Central memory CD4-positive, alpha-beta T cell (primary cell): ENCODE measurements at regions not wholly inside any gene's neighbourhood (a gene's known extent, or its start where the extent isn't known, plus 50 kb on each side); places are given as distances from the start of the nearest gene placed in this dataset.
"Not testable (repeated sequence)": the region's sequence is repeated elsewhere in the genome, so short reads cannot be mapped to it uniquely, and the experiment has no call there.

Experiments
- DNase-seq: peaks from one replicate; pipeline ENCODE4 v3.0.0; 2022

DNA sequence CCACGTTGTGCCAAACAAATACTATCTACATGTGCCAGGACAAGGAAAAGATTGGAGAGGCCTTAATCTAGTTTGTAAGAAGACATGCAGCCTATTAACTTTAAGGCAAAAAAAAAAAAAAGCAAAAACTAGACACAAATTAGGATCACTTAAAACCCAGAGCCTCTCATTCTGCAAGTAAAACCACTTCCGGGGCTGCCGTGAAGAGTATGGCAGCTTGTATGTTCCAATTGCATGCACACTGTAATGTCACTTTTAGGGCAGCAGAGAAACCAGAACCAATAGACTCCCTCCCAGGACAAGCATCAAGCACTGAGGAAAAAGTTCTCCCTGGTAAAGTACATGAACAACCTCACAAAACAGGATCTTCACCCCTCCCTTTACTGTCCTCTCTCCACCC, 70.6 kb downstream of the RSL24D1 start:
- no peak for DNase-seq

DNA sequence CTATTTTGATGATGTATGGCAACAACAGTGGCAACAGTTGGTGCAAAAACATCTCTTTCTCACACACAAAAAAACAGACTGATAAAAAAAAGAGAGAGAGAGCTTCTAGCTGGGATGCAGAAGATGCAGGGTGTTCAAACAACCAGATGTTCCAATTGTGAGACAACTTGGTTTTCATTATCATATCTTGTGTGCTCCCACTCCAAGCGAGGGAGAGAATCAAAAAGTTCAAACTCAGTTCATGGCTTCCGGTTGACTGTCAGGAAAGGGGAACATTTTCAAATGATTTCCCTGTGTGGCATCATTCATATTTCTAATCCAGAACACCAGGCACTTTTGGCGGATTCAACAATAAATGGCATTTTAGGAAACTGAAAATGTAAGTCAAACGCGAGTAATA, 72.1 kb downstream of the RSL24D1 start:
- no peak for DNase-seq

DNA sequence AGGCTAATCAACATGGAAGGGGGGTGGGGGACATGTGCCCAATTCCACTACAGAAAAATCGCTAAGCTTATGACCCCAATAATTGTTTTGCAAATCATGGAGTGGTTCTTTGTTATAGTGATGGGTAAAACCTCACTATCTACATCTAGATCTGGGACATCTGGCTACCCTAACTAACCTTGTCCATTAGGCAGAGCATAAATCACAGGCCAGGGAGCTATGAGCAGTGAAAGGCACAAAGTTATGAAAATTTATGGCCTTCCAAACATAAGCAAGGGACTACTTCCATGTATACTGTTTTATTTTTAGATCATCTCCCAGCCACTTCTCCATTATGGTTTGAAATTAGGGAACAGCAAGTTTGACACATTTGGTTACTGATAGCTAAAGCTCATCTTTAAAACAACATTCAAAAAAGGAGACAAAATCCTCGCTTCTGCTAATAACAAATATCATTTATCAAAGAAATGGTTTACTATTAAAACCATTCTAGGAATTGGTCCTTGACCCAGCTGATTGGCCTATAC, 78.3 kb downstream of the RSL24D1 start:
- no peak for DNase-seq

DNA sequence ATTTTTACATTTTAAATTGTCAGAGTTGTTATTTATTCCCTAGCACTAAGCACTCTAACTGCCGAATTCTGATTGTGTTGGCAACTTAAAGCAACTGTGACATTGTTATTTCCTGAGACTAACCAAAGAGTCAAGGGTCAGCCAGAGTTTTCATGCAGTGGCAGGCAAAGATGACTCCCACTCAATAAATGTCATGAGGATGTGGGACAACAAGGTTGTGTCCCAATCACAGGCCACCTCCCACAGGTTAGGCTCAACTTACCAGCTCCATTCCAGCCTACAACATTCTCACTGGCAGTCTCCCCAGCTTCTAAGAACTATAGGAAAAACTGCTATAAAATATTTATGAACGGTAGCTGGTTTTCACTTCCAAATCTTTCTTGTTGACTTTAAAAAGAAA, 80.1 kb downstream of the RSL24D1 start:
- no peak for DNase-seq

DNA sequence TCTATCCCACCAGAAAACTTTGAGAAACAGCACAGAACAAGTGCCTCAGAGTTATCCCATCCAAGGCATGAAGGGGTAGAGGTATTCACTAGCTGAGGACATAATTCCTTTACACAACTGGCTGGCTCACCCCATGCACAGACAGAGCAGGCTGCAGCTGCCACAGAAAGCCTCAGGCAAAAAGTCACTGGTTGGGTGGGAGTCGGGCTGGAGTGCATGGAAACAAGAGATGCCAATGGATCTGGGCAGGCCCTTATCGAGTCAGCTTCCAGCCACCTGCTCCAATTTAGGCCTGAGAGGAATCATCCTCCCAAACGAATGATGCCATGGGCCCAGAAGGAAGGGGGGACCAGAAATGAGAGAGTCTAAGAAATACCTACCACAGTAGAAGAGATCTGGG, 83.0 kb downstream of the RSL24D1 start:
- DNase-seq = no peak

DNA sequence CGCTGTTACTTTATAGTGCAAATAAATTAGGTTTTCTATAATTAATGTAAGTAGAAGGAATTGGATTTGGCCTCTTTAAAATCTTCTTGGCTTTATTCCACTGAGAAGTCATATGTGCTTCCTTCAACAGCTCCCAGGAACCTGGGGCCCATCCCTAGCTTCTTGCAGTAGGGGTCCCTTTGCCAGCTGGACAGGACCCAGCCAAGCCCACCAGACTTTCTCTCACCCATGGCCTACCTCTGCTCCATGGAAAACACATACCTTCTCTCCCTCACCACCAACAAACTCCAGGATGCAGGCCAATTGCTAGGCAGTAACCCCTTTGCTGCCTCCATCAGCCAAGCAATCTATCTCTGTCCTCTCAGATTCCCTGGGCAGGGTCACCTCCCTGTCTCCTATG, 84.0 kb downstream of the RSL24D1 start:
- DNase-seq = no peak

DNA sequence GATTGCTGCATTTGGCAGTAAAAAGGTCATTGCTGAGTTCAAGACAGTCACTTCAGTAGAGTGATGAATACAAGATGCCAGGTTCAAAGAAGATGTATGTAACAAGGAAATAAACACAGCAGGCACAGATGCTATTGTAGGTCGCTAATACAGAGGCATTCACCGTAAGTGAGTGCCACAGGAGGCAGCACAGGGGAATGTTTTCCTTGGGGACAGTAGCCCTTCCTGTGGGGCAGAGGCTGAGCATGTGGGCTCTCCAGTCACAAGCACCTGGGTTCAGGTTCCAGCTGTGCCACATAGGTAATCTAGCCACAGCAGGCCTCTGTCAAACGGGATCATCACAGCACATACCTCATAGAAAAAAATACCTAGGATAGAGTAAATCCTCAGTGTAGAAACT, 86.3 kb downstream of the RSL24D1 start:
- DNase-seq = no peak

DNA sequence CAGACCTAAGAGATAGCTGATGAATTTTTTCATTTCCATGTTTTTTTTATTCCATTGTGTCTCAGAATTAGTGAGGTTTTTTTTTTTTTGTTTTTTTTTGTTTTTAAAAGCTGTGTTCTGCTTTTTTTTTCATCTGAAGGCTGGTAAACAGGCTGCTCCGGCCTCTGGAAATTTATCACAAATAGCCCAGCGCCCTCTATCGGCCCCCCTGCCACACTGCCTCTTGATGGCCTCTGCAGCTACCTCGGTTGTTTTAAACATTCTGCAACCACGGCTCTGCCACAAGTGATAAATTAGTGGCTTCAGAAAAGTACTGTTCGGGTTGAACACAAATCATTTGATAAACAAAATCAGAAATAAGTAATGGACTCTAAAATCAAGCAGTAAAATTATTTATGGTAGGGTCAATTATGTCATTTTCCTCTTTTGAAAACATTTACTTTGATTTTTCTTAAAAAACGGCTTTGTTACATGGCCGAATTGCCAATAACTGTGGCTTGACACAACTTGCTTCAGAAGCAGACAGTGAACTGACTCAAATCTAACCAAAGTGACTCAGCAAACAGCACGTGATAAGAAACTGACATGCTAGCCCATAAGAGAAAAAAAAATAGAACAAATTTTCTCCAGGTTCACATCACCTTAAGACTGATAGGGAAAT, 87.8 kb downstream of the RSL24D1 start:
- peak; percentile 1 for DNase-seq

GRCh38 chr15:55108448-55108847, 88.3 kb downstream of the RSL24D1 start:
- DNase-seq = no peak

DNA sequence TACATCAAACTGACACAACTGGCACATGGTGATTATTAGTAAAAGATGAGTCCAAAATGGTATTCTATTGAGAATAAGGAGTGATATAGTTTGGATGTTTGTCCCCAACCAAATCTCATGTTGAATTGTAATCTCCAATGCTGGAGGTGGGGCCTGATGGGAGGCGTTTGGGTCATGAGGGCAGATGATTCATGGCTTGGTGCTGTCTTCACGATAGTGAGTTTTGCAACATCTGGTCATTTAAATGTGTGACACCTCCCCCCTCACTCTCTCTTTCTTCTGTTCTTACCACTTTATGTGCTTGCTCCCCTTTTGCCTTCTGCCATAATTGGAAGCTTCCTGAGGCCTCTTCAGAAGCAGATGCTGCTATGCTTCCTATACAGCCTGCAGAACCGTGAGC, 90.6 kb downstream of the RSL24D1 start:
- DNase-seq = no peak

DNA sequence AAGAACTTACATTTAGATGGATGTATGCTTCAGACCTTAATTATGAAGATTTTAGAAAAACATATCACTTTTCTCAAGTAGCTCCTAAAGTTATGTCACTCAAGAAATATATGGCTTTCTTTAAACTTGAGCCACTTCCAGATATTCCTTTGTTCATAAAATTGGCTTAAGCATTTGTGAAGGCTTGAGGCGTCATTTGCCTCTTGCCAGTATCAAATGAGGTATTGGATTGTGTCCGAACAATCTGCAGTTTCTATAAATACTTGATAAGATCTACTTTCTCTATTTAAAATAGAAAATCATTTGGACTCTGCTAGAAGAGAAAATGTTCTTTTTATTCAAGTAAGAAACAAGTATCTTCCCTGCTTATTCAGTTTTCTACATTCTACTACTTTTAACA, 102.6 kb downstream of the RSL24D1 start:
- no peak for DNase-seq

GRCh38 chr15:55088207-55088606, 108.5 kb downstream of the RSL24D1 start:
- DNase-seq = no peak

DNA sequence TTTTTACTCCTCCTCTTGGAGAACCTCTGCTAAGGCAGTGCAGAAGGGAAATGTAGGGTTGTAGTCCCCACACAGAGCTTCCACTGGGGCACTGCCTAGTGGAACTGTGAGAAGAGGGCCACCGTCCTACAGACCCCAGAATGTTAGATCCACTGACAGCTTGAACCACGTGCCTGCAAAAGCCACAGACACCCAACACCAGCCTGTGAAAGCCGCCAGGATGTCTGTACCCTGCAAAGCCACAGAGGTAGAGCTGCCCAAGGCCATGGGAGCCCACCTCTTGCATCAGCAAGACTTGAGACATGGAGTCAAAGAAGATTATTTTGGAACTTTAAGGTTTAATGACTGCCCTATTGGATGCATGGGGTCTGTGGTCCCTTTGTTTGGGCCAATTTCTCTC, 112.1 kb downstream of the RSL24D1 start:
- DNase-seq = no peak

GRCh38 chr15:55084216-55084615, 112.5 kb downstream of the RSL24D1 start:
- DNase-seq = no peak

GRCh38 chr15:55077052-55077451, 119.7 kb downstream of the RSL24D1 start:
- DNase-seq = peak; percentile 7

DNA sequence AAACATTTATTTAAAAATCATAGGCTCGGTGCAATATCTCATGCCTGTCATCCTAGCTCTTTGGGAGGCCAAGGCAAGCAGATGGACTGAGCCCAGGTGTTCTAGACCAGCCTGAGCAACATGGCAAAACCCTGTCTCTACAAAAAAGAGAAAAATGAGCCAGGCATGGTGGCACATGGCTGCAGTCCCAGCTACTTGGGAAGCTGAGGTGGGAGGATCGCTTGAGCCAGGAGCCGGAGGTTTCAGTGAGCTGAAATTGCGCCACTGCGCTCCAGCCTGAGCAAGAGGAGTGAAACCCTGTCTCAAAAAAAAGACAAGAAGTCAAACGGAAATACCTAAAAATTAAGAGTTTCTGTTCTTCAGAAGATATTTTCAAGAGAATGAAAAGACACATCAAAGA, 122.3 kb downstream of the RSL24D1 start:
- DNase-seq = no peak

GRCh38 chr15:55063970-55064369, 132.8 kb downstream of the RSL24D1 start:
- DNase-seq = not testable (repeated sequence)

- DNase-seq = no peak
Measured at GRCh38 chr15:55060836-55061235, 135.9 kb downstream of the RSL24D1 start.

DNA sequence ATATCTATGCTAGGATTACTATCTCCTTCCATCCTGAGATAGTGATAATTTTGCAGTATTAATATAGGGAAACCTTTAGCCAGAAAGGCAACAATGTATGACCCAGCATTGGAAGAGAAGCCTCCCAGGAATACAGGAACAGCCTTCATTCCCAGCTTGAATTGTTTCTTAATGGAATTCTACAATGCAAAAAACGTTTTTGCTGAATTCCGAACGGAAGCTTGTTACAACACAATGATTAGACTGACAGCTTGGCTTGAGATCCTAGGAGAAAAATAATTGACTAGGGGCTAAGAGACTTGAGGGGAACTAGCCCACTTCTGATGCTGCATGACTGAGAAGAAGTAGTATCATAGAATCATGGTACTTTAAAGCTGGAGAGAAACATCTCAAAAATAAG, 140.2 kb downstream of the RSL24D1 start:
- no peak for DNase-seq

DNA sequence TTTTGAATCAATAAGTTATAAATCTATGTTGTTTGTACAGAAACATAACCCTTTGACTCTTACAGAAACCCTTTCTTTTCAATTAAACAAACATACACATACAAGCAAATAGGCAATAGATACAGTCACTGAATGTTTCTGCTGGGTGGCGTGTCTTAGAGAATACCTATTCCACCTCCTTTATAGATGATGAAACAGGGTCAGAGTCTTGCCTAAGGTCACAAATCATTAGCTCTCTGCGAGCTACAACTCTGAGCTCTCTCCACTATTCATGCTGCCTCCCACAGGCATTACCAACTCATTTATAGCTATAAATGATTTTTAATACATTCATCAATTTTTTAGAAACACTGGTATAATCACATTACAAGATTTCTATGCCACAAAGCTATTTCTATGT, 152.6 kb downstream of the RSL24D1 start:
- no peak for DNase-seq

DNA sequence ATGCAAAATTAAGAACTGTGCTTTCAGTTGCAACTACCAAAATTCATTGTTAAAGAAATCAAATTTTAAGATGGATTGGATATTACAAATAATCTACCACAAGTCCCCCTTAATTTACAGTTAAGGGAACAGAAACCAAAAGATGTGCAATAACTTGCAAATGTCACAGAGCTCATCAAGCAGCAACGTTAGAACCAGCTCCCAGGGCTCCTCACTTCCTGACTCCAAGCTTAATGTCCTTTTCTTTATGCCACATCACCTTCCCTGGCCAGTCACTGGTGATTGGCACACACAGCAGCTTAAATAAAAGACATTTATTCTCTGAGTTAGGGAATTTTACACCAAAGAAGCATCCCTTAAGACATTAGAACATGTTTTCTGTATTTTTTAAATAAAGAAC, 159.7 kb downstream of the RSL24D1 start:
- no peak for DNase-seq

- DNase-seq = no peak
Measured at GRCh38 chr15:55035749-55036148, 161.0 kb downstream of the RSL24D1 start.

DNA sequence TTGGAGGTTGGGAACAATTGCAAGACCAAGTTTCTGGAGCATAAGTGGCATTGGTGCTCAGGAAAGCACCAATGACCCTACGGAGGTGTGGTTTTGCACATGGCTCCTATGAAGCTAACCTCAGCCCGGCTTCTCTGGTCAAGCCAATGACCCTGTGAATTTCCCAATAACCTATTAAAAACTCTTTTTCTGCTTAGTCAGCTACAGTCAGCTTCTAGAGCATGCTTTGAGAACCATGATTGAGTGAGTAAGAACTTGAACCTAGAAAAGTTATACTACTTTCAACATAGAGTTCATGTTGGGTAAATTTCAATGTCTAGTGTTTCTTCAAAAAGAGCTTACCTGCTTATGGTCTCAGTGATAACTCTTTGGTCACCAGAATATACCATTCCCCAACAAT, 163.2 kb downstream of the RSL24D1 start:
- no peak for DNase-seq

DNA sequence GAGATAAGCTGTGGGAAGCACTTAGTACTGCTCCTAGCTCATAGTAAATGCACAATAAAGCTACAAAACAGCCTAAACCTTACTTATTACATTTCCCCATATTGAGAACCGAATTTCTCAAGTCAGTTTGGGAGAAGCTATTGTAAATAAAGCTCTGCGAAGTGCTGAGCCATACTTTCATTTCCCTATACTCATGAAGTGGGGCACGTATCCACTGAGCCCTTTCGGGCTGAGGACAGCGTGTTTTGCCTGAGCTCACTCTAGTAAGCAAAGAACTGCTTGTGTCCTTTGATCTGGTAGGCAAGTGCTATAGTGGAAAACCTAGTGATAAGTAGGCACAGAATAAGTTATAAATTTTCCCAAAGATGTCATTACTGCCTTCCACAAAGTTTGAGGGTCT, 165.0 kb downstream of the RSL24D1 start:
- DNase-seq = no peak

DNA sequence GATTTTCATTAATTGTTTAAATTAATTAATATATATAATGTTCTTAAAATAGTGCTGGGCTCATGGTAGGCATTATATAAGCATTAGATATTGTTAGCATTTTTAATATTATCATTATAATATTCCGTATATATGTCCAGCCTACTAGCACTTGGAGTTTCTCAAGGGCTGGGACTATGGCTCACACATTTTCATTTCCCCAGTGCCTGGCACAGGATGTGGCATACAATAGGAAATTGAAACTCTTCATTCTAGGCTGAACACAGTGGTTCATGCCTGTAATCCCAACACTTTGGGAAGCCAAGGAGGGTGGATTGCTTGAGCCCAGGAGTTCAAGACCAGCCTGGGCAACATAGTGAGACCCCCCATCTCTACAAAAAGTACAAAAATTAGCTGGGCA, 170.4 kb downstream of the RSL24D1 start:
- no peak for DNase-seq
